GM12891 (cell line): ENCODE measurements at regions not wholly inside any gene's neighbourhood (a gene's known extent, or its start where the extent isn't known, plus 50 kb on each side); places are given as distances from the start of the nearest gene placed in this dataset.

ENCODE experiments used
- PAX5 ChIP-seq: IDR thresholded peaks from 2 replicates; pipeline ENCODE4 v1.6.1; 2011; ENCODE audit warnings: low read length, moderate library complexity, mild to moderate bottlenecking; ENCODE audit not compliant: insufficient read depth, severe bottlenecking
- POLR2A ChIP-seq: IDR thresholded peaks from 2 replicates; pipeline ENCODE4 v1.6.1; 2011; ENCODE audit warnings: low read depth, low read length, control low read depth
- POLR2AphosphoS5 ChIP-seq: IDR thresholded peaks from 2 replicates; pipeline ENCODE4 v1.6.1; 2011; ENCODE audit warnings: low read depth, low read length, control low read depth
- POU2F2 ChIP-seq: IDR thresholded peaks from 2 replicates; pipeline ENCODE4 v1.6.1; 2011; ENCODE audit warnings: low read depth, mild to moderate bottlenecking, control low read depth, low read length, moderate library complexity
- SPI1 ChIP-seq: IDR thresholded peaks from 2 replicates; pipeline ENCODE4 v1.6.1; 2011; ENCODE audit warnings: low read depth, low read length, control low read depth
- TAF1 ChIP-seq: IDR thresholded peaks from 2 replicates; pipeline ENCODE4 v1.6.1; 2011; ENCODE audit warnings: low read depth, low read length, control low read depth

DNA sequence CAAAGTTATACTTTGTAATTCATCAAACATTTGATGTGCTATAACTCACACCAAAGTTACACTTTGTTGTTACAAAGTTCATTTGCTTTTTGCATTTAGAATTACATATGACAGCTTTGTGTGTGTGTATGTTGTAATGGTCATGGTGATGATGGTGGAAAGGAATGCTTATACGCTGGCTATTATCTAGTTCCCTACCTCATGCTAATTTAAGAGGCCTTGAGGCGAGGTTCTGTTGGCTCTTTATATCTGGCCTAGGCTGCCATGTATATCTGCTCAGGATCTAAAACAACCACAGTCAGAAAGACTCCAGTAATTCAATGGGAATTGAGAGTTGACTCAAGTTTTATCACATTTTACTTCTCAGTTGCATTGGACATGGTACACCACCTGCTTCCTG is 123.4 kb downstream of the SLC17A6 start:
- TF ChIP-seq POLR2AphosphoS5: no peak
- TF ChIP-seq POLR2A: no peak
- no peak for TF ChIP-seq POU2F2
- no peak for TF ChIP-seq SPI1
- TF ChIP-seq TAF1: no peak
- TF ChIP-seq PAX5: no peak
